HL-60/S4 treated with retinoic acid at 250 ng/mL for 4 days and 3 days (cell line): ENCODE measurements at regions not wholly inside any gene's neighbourhood (a gene's known extent, or its start where the extent isn't known, plus 50 kb on each side); places are given as distances from the start of the nearest gene placed in this dataset.

Experiments
- in situ Hi-C: fragments of 300-500 bp; cut with MboI; formaldehyde crosslinking; loops from 2 replicates; pipeline ENCODE4 v1.7.0; 2022; ENCODE audit warnings: low sequenced_read_pairs

- in situ Hi-C loops, result no loop called here
These were observed 446.5 kb downstream of the BCL11A start for GRCh38 chr2:60106836-60107529.

DNA sequence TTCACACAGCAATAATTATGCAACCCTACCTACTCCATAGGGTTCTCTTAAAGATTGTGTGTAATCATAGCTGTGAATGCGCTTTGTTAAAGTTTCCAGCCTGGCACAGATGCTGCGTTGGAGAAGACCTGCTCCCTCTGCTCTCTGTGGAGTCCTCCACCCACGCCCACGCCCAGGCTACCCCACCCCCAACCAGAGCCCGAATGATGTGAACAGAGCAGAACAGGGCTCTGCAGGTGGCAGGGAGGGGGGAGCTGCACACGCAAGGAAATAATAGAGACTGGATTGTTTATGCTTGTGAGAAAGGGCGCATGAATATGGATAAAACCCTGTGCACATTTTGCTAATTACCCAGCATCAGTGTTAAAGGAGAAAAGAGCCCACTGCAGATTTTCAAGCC, 447.5 kb downstream of the BCL11A start:
- in situ Hi-C loops, result no loop called here

DNA sequence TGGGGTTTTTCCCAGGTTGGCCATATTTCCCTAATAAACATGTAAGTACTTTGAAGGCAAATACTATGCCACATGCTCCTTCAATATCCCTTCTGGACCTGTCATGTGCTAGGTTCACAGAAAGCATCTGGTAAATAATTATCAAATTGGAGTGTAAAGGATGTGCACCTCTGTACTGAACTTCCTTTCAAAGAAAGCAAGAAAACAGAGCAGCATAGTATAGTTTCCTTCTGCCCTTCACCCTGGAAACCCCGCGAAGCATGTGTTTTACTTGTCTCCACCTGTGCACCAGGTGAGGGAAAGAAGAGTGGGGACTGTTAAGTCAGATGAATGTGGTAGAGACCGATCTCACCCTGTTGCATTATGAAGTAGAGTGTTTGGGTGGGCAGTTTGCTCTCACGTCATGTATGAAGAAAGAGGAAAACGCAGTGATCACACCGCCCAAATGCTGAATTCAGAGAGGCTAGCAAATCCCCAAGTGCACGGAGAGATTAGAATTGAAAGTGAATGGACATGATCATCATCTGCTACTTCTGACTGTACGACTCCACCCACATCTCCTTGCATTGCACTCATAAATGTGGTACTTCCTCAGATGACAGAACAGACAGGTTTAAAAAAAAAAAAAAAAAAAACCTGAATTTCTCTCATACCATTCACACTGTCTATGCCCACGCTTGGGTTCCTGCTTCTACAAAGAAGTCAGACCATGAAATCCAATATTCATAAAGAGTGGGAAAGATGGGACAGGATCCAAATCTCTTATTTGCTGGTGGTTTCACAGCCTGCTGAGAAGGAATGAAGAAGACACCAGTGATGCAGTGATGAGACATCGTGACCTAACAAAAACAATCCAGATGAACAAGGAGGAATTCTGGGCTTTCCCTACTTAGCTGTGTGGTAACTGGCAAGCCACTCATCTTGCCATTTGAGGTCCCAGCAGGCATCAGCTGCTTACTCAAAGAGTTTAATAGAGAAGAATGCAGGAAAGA, 448.6 kb downstream of the BCL11A start:
- in situ Hi-C loops, result no loop called here

DNA sequence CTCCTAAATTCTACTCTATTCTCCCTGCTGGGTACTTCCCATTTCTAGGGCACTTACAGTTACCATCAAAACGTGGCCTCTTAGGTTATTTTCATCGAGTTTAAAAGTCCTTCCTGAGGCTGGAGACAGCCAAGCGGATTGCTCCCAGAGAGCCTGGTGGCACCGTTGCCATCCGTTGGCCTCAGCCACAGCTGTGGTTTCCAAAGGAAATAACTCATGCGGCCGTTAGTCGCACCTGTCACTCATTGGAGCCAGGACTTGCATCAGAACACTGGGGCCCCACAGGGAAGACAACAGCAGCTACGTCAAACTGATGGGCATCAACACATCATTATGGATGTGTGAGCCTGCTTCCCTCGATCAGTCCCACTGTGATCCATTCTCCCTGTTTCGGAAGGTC, 453.4 kb downstream of the BCL11A start:
- in situ Hi-C loops, result no loop called here

DNA sequence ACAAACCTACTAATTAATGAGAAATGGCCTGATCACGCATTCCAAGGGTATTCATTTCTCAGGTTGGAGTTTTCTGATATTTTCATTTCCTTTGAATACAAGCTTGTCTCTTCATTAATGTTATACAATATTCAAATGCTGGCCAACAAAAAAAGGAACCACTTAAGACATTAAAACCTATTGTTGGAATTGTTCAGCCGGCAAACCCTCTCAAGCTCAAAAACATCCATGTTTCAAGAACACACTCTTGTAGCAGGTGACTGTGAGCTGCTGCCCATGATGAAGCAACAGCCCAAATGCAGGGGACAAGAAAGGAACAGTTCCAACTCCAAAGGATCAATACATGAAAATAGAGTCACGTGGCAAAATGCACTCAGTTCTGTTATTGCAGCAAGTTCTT, 454.5 kb downstream of the BCL11A start:
- in situ Hi-C loops, result no loop called here

DNA sequence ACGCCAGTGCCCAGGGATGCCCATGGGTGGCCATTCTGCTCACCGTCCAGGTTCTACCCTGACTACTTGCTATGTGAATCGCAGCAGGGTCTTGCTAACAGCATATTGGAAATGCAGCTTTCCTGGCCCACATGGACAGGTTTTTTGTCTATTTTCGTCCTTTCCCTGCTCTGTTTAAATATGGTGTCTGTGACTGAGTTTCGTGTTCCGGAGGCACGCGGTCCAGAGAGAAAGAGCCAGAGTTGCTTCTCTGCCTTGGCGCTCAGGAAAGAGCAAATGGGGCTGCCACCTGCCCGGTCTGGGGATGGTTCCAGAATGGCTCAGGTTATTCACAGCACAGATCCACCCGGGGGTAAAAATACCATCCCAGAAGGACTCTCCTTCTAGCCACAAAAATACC, 456.2 kb downstream of the BCL11A start:
- in situ Hi-C loops, result no loop called here

GRCh38 chr2:60096556-60096955, 456.9 kb downstream of the BCL11A start:
- in situ Hi-C loops, result no loop called here

GRCh38 chr2:60095903-60096302, 457.6 kb downstream of the BCL11A start:
- in situ Hi-C loops, result no loop called here

GRCh38 chr2:60095202-60095815, 458.1 kb downstream of the BCL11A start:
- in situ Hi-C loops, result no loop called here

- in situ Hi-C loops, result no loop called here
These were observed 459.0 kb downstream of the BCL11A start for GRCh38 chr2:60094450-60094929.

GRCh38 chr2:60092781-60093180, 460.7 kb downstream of the BCL11A start:
- in situ Hi-C loops, result no loop called here

GRCh38 chr2:60091894-60092293, 461.6 kb downstream of the BCL11A start:
- in situ Hi-C loops, result no loop called here

DNA sequence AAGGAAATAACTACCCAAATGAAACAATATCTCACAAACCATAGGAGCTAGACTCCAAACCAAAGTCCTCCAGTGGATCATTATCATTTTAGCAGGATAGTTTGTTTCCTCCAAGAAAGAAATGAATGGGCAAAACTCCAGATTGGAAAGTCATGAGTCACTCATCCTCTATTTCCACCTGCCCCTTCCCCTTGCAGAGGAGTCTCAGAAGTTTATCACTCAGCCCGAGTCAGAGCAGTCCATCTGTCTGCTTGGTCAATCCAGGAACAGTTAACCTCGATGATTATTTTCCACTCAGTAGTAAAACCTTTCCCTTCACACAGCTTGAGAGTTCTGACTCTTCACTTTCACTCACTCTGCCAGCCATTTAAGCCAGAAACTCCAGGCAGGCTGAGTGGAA, 462.2 kb downstream of the BCL11A start:
- in situ Hi-C loops, result no loop called here

GRCh38 chr2:60079562-60079961, 473.9 kb downstream of the BCL11A start:
- in situ Hi-C loops, result no loop called here

GRCh38 chr2:60075048-60075447, 478.4 kb downstream of the BCL11A start:
- in situ Hi-C loops, result no loop called here

- in situ Hi-C loops, result no loop called here
These were observed 480.3 kb downstream of the BCL11A start for GRCh38 chr2:60073201-60073600.

DNA sequence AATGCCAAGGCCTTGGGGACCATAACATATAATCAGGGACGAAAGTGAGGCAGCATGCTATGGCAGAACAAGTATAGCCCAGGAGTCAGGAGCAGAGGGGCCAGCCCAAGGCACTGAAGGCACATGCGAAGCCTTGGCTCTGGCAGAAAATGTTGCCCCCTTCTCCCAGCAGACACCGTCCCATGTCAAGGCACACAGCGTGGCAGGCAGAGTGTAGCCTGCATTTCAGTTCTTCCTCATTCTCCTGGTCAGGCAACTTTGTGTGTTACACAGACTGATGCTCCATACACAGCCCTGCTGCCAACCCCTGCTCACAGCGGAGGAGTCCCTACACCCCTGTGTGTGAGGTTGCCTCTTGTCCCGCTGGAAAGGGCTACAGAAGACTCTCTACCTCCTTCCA, 480.8 kb downstream of the BCL11A start:
- in situ Hi-C loops, result no loop called here

DNA sequence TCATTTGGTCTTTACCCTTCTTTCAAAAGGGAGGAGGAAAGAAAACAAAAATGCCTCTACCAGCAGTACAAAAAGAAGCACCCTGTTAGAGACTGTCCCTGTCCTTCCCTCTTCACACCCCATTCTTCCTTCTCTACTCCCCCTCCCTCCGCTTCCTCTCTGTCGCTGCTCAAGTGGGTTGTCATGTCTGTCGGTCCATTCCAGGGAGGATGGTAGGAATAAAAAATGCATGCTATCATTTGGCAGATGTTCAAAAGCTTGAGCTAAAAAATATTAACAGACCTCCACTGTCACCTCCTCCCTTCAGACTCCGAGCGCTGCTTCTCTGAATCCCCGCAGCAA, 482.0 kb downstream of the BCL11A start:
- in situ Hi-C loops, result no loop called here

GRCh38 chr2:60070736-60071489, 482.5 kb downstream of the BCL11A start:
- in situ Hi-C loops, result no loop called here

GRCh38 chr2:60070196-60070595, 483.3 kb downstream of the BCL11A start:
- in situ Hi-C loops, result no loop called here

DNA sequence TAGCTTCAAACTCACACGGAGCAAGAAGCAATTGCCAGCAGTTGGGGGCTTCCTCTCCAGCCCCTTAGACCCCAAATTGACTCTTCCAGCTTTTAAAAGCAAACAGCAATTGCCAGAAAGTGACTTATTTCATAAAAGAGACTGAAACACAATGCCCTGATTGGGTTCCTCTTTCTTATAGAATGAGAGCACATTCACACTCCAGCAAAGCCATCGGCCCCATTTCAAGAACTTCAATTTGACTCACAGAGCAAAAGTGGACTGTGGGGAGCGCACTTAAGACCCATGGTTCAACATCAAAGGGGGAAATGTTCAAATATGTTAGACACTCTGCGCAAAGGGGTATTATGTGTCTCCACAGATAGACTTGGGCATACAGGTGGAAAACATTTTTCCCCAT, 484.7 kb downstream of the BCL11A start:
- in situ Hi-C loops, result no loop called here
